HG02973 (cell line): ENCODE measurements at regions not wholly inside any gene's neighbourhood (a gene's known extent, or its start where the extent isn't known, plus 50 kb on each side); places are given as distances from the start of the nearest gene placed in this dataset.
"Not testable (repeated sequence)": the region's sequence is repeated elsewhere in the genome, so short reads cannot be mapped to it uniquely, and the experiment has no call there.

Experiments
- ATAC-seq: cut with Tn5 transposase; IDR thresholded peaks from one replicate; pipeline ENCODE4 v1.9.1; 2021; ENCODE audit warnings: moderate library complexity; ENCODE audit not compliant: unreplicated experiment

- no peak for ATAC-seq
These were observed 73.8 kb downstream of the C9orf50 start for GRCh38 chr9:129547063-129547462.

GRCh38 chr9:129545876-129546275 lies 75.0 kb downstream of the C9orf50 start:
- ATAC-seq: not testable (repeated sequence)

GRCh38 chr9:129544761-129545160 lies 76.1 kb downstream of the C9orf50 start:
- ATAC-seq: no peak

- no peak for ATAC-seq
These were observed 78.2 kb downstream of the C9orf50 start for GRCh38 chr9:129542741-129543140.

- no peak for ATAC-seq
These were observed 79.6 kb downstream of the C9orf50 start for GRCh38 chr9:129541270-129541669.

- ATAC-seq: no peak
These were observed 81.5 kb downstream of the C9orf50 start for GRCh38 chr9:129539446-129539845.

GRCh38 chr9:129531860-129532402 lies 89.0 kb downstream of the C9orf50 start:
- ATAC-seq: not testable (repeated sequence)

- not testable (repeated sequence) for ATAC-seq
These were observed 92.9 kb downstream of the C9orf50 start for GRCh38 chr9:129527955-129528354.

GRCh38 chr9:129525656-129526196 lies 95.2 kb downstream of the C9orf50 start:
- no peak for ATAC-seq

- ATAC-seq: no peak
These were observed 96.2 kb downstream of the C9orf50 start for GRCh38 chr9:129524582-129525270.

- ATAC-seq: no peak
These were observed 96.8 kb downstream of the C9orf50 start for GRCh38 chr9:129523943-129524581.

GRCh38 chr9:129522351-129522750 lies 98.5 kb downstream of the C9orf50 start:
- ATAC-seq: no peak

GRCh38 chr9:129520082-129520481 lies 100.8 kb downstream of the C9orf50 start:
- ATAC-seq: no peak

GRCh38 chr9:129518074-129518473 lies 102.8 kb downstream of the C9orf50 start:
- ATAC-seq: no peak

GRCh38 chr9:129517006-129517405 lies 103.9 kb downstream of the C9orf50 start:
- no peak for ATAC-seq

- ATAC-seq: no peak
These were observed 106.0 kb downstream of the C9orf50 start for GRCh38 chr9:129514891-129515290.

GRCh38 chr9:129514497-129514867 lies 106.4 kb downstream of the C9orf50 start:
- no peak for ATAC-seq

GRCh38 chr9:129513856-129514496 lies 106.9 kb downstream of the C9orf50 start:
- ATAC-seq: no peak

- no peak for ATAC-seq
These were observed 107.6 kb downstream of the C9orf50 start for GRCh38 chr9:129513282-129513681.

- ATAC-seq: no peak
These were observed 109.5 kb downstream of the C9orf50 start for GRCh38 chr9:129511285-129511900.

- no peak for ATAC-seq
These were observed 111.4 kb downstream of the C9orf50 start for GRCh38 chr9:129509533-129509928.
